Embryonic facial prominence (tissue), 1 donor: ENCODE measurements at regions not wholly inside any gene's neighbourhood (a gene's known extent, or its start where the extent isn't known, plus 50 kb on each side); places are given as distances from the start of the nearest gene placed in this dataset.

Experiments used
- DNase-seq: peaks from one replicate; pipeline ENCODE4 v3.0.0-alpha.2; 2016; ENCODE audit errors: extremely low spot score

GRCh38 chr5:145365464-145365863 is 469.7 kb downstream of the PRELID2 start:
- no peak for DNase-seq

GRCh38 chr5:145362266-145362665 is 472.9 kb downstream of the PRELID2 start:
- no peak for DNase-seq

- no peak for DNase-seq
These were observed 474.2 kb downstream of the PRELID2 start for GRCh38 chr5:145360936-145361335.

- no peak for DNase-seq
These were observed 484.6 kb downstream of the PRELID2 start for GRCh38 chr5:145350513-145350912.

GRCh38 chr5:145347026-145347616 is 488.0 kb downstream of the PRELID2 start:
- no peak for DNase-seq

- DNase-seq, result no peak
These were observed 489.4 kb downstream of the PRELID2 start for GRCh38 chr5:145345511-145346287.

GRCh38 chr5:145341842-145342241 is 493.3 kb downstream of the PRELID2 start:
- no peak for DNase-seq

- no peak for DNase-seq
These were observed 495.0 kb downstream of the PRELID2 start for GRCh38 chr5:145340099-145340498.

GRCh38 chr5:145324767-145325479 is 510.2 kb downstream of the PRELID2 start:
- no peak for DNase-seq

- DNase-seq, result no peak
These were observed 511.0 kb downstream of the PRELID2 start for GRCh38 chr5:145324101-145324500.

GRCh38 chr5:145316282-145316681 is 518.9 kb downstream of the PRELID2 start:
- DNase-seq, result no peak

GRCh38 chr5:145307866-145308382 is 527.2 kb downstream of the PRELID2 start:
- no peak for DNase-seq

GRCh38 chr5:145295236-145295835 is 539.8 kb downstream of the PRELID2 start:
- DNase-seq, result no peak

- no peak for DNase-seq
These were observed 540.8 kb downstream of the PRELID2 start for GRCh38 chr5:145294331-145294730.

GRCh38 chr5:145293716-145294115 is 541.4 kb downstream of the PRELID2 start:
- no peak for DNase-seq

- no peak for DNase-seq
These were observed 542.9 kb downstream of the PRELID2 start for GRCh38 chr5:145292278-145292677.

- DNase-seq, result no peak
These were observed 551.9 kb downstream of the PRELID2 start for GRCh38 chr5:145283141-145283810.

- DNase-seq, result no peak
These were observed 554.3 kb downstream of the PRELID2 start for GRCh38 chr5:145280806-145281205.

- no peak for DNase-seq
These were observed 554.9 kb downstream of the PRELID2 start for GRCh38 chr5:145280214-145280613.

- DNase-seq, result no peak
These were observed 574.5 kb downstream of the PRELID2 start for GRCh38 chr5:145260670-145261069.

- DNase-seq, result no peak
These were observed 587.4 kb downstream of the PRELID2 start for GRCh38 chr5:145247745-145248040.
